T follicular helper cell (primary cell): ENCODE measurements at regions not wholly inside any gene's neighbourhood (a gene's known extent, or its start where the extent isn't known, plus 50 kb on each side); places are given as distances from the start of the nearest gene placed in this dataset.

Experiments
- DNase-seq: peaks from one replicate; pipeline ENCODE4 v3.0.0-alpha.2; 2020; ENCODE audit warnings: low read depth

DNA sequence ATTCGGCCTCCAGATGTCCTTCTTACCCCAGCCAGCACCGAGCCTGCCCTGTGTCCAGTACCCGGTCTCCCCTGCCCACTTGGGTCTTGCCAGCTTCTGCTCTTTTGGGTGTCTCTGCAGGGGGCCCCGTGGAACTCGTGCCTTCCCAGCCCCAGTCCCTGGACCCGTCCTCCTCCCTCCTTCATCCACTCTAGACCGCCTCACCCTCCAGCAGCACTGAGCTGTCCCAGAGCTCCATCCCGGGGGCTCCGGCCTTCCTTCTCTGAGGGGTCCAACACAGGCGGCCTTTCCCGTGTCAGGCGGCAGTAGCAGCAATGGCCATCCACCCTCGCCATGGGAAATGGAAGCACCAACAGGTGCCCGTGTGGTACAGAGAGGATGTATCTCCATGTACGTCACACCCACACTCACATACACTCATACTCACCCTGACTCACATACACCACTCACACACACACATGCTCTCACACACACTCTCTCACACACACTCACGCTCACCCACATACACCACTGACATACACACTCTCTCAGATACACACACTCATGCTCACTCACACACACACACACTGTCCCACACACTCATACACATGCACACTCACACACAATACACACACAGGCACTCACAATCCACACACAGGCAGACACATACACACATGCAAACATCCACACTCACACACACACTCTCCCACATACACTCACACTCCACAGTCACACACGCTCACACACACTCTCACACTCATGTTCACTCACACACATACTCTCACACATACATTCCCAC is 827.5 kb upstream of the SALL3 start:
- DNase-seq = no peak

DNA sequence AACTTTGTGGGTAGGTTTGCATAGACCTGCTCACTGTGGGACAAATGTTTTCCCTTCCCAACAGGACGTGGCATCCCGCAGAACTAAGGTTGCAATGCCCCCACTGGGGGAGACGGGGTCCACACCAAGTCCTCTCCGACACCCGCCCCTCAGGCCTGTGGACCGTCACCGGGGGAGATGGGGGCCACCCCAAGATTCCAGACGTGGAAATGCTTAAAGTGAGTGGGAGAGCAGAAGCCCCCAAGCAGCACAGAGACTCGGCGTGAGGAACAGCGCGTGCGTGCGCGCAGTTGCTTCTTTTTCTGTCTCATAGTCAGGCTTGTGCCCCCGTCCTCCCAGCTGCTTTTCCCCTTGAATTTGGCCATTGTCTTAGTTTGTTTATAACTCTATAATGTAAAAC is 826.3 kb upstream of the SALL3 start:
- no peak for DNase-seq

GRCh38 chr18:78154444-78154843 is 825.2 kb upstream of the SALL3 start:
- no peak for DNase-seq

DNA sequence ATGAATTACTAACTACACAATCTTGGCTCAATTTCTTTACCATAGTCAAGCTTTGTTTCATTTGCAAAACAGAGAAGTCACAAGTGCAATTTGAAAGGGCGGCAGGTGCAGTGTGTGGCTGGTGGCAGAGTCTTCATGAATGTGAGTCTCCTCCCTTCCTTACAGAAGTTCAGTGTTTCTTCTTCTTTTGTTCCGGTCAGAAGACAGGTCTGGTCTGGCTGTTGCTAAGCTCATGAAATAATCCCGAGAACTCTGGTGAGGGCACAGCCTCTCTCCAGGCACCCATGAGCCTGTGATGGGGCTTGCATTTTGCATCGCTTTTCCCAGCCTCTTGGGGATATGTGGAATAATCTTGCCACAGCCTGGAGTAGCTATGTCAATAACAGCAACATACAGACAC is 824.8 kb upstream of the SALL3 start:
- DNase-seq = no peak

- no peak for DNase-seq
Measured at GRCh38 chr18:78156466-78156865, 823.2 kb upstream of the SALL3 start.

DNA sequence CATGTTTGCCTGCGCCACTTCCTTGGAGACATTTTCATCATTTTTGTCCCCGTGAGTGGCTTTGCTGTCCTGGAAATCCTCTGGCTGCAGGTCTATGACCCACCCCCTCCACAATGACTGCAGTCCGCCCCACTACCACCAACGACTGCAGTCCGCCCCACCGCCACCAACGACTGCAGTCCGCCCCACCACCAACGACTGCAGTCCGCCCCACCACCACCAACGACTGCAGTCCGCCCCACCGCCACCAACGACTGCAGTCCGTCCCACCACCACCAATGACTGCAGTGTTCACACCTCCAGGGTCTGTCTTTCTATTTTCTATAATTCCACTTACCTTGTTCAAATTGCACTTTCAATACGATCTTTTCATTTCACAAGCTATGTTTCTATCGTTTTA is 820.7 kb upstream of the SALL3 start:
- no peak for DNase-seq

DNA sequence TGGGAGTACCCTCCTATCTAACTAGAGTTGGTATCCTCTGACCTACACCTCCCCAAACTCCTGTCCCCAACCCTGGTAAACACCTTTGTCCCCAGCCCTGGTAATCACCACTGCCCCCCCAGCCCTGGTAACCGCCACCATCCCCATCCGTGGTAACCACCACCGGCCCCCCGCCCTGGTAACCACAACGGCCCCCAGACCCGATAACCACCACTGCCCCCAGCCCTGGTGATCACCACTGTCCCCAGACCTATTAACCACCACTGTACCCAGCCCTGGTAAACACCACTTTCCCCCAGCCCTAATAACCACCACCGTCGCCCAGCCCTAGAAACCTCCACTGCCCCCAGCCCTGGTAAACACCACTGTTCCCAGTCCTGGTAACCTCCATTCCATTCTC is 820.2 kb upstream of the SALL3 start:
- no peak for DNase-seq

GRCh38 chr18:78160961-78161656 is 818.5 kb upstream of the SALL3 start:
- DNase-seq = no peak

DNA sequence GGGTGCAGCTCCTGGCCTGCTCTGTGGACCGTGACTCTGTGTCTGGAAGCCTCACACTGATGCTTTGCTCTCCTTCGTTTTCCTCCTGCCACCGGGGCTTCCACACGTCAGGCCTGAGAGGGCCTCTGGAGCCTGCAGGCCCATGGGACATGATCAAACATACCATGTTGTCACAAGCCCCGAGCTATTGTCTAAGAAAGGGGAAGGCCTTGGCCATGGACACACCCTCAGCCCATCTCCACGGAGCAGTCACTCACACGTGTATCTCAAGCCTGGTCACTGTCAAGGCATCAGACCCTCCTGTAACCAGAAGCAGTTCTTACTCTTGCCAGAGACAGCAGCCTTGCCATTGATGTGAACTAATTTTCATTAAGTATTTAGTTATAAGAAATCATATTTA is 814.1 kb upstream of the SALL3 start:
- no peak for DNase-seq

DNA sequence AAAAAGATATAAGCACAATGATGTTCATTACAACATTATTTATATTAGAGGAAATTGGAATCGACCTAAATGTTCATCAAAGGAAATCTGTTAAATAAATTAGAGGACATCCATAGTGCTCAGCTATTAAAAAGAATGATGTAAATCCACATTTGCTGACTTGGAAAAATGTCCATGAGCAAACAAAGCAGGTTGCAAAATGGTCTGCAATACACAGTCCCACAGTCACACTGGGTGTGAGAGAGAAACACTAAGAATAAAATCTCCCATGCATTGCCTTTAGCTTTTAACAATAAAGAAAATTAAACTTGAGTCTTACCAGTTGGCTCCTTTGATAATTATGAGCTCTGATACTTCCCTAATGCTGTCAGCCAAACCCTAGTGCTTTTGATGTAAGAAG is 811.1 kb upstream of the SALL3 start:
- no peak for DNase-seq

- DNase-seq = no peak
Measured at GRCh38 chr18:78169174-78169864, 810.3 kb upstream of the SALL3 start.

GRCh38 chr18:78171954-78172353 is 807.7 kb upstream of the SALL3 start:
- no peak for DNase-seq

DNA sequence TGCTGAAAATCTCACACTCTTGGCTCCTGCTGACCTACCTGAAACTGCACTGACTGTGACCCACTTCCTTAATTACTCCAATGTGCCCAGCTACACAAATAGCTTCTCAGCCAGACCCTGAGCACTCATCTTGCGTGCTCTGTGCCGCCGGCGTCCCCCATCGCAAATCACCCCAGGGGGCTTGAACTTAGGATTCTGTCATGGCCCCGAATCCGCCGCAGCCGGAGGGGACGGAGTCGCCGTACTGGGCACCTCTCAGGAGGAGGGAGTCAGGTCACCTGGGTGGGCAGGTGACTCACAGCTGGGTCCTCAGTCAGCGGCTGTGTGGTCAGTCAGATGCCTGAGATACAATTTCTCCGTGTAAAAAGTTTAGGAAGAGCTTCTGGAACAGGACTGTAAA is 804.9 kb upstream of the SALL3 start:
- no peak for DNase-seq

- no peak for DNase-seq
Measured at GRCh38 chr18:78178812-78179211, 800.8 kb upstream of the SALL3 start.

- DNase-seq = no peak
Measured at GRCh38 chr18:78180741-78181140, 798.9 kb upstream of the SALL3 start.

- DNase-seq = no peak
Measured at GRCh38 chr18:78183815-78184214, 795.8 kb upstream of the SALL3 start.

DNA sequence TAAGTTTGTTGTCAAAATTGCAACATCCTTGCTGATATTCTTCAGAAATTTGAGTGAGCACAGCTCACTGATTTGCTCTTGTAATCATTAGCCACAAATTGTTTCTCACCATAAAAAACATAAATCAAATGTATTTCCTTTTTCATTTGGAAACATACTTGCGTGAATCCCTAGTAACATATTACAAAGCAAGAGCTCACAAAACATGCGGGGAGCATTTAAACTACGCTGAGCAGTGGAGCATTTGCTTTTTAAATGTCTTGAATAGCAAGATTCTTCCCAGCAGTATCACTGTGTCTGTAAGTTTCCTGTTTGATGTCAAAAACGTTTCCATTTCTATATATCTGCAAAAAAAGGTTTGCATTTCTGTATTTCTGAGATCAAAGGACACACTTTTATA is 788.3 kb upstream of the SALL3 start:
- no peak for DNase-seq

DNA sequence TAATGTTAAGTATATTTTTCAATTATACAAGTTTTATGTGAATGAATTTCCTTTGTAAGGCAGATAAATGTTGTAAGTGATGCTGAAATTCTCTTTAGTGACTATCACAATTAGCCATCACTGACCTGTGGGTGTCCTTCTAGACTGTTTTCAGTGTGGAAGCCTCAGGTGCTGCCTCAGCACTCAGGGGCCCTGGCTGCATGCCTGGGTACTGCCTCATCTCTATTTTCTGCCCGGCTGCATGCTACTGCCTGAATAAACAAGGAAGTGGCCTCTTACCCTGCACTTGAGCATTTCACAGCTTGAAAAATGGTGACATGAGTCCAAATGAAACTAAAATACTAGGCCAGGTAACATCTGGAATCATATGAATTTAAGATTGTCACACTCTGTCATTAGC is 787.6 kb upstream of the SALL3 start:
- DNase-seq = no peak

DNA sequence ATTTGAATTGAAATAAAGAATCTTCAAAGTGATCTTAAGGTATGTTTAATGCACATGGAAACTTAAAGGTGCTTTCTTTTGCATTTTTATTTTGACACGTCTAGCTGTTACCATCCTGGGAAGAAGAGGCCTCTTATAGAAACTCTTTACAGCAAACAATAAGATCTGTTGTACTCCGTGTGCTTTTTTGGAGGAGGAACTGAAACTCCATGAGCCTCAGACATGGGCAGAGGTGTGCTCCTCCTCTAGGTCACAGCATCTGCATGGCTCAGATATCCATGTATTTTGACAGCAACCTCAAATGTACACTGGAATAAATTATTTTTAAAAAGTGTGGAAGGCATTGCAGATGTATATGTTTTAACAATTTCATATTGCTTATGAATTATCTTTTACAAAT is 783.3 kb upstream of the SALL3 start:
- no peak for DNase-seq

- DNase-seq = no peak
Measured at GRCh38 chr18:78199002-78199401, 780.6 kb upstream of the SALL3 start.

DNA sequence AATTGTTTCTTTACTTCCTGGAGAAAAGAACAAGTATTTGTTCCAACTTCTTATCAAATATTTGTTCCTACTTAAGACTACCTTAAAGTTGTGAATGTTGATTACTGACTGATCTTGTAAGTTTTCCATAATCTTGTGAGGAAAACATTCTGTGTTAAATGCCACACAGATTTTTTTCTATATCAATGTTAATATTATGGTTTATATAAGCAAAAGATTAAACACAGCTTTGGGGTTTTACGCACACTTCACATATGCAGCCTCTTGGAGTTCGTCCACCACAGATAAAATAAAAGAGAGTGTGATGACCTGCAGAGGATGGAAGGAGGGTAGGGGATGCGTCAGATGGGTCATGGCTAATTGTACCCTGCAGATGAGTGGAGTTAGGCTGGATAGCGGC is 780.0 kb upstream of the SALL3 start:
- no peak for DNase-seq

GRCh38 chr18:78207942-78208341 is 771.7 kb upstream of the SALL3 start:
- DNase-seq = no peak

DNA sequence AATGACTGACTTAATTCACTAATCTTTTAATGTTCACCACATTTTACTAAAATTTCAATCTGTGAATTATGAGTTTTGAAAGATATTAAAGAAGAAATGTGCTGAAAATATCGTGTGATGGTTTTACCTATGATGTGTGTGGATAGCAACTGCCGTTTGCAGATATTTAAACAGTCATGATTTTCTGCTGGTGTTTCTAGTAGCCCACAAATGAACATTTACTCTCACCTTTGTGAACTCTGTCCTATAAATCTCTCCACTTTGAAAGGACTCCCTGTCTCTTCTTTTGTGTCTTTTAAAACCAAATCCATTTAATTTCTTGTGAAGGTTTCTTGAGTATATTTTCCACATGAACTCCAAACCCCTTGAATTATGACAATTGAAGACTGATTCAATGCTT is 771.2 kb upstream of the SALL3 start:
- DNase-seq = no peak
